ENCODE measurements at regions not wholly inside any gene's neighbourhood (a gene's known extent, or its start where the extent isn't known, plus 50 kb on each side); places are given as distances from the start of the nearest gene placed in this dataset.
"Not testable (repeated sequence)": the region's sequence is repeated elsewhere in the genome, so short reads cannot be mapped to it uniquely, and the experiment has no call there.

- WGBS, result 51% methylated on average over 2 of the region's 2 CpGs
- H3K27me3 ChIP-seq; H3K4me1 ChIP-seq; H3K4me3 ChIP-seq; H3K36me3 ChIP-seq; H3K27ac ChIP-seq (replicated peaks in 1 of 4); intact Hi-C loops (cut with DNase I); DNase-seq (ENCODE audit: extremely low spot score); H3K9me3 ChIP-seq: not testable (repeated sequence)
These were observed 96.6 kb upstream of the TPTE start for GRCh38 chr21:10424887-10425145.

- WGBS, result 70% methylated on average over 3 of the region's 3 CpGs
- peaks cover 0 to 3% (median 0%) of the 10 kb centered on the region in 4 donors for H3K27me3 ChIP-seq
- no peak overlapping the region for H3K27ac ChIP-seq (replicated peaks in 1 of 4)
- intact Hi-C loops (cut with DNase I), result no loop called here
- H3K36me3 ChIP-seq, result no peaks in the 10 kb centered on the region
- peak; percentile 92 for DNase-seq (ENCODE audit: extremely low spot score)
- no peaks in the 10 kb centered on the region for H3K4me1 ChIP-seq
- TF ChIP-seq POLR2A (IDR thresholded peaks at IDR 0.05; ENCODE audit: low read depth), result no peak
- TF ChIP-seq EP300 (IDR thresholded peaks at IDR 0.05), result no peak
- no peak for TF ChIP-seq POLR2AphosphoS5 (IDR thresholded peaks at IDR 0.05)
- TF ChIP-seq CTCF (IDR thresholded peaks at IDR 0.05), result no peak
- no peak overlapping the region for H3K4me3 ChIP-seq
- H3K9me3 ChIP-seq, result peaks cover 0 to 4% (median 2%) of the 10 kb centered on the region in 4 donors
These were observed 95.5 kb upstream of the TPTE start for GRCh38 chr21:10425856-10426255.

DNA sequence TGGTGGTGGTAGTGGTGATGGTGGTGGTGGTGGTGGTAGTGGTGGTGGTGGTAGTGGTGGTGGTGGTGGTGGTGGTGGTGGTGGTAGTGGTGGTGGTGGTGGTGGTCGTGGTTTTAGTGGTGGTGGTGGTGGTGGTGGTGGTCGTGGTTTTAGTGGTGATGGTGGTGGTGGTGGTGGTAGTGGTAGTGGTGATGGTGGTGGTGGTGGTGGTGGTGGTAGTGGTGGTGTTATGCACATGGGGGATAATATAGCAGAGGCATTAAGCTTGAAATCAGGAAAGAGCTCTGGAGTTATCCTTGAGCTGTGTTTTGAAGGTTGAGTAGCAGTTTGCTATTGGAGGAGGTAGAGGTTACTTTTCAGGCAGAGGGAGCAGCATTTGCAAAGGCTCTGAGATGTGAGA, 94.6 kb upstream of the TPTE start:
- peak; percentile 94 for DNase-seq (ENCODE audit: extremely low spot score)
- intact Hi-C loops (cut with DNase I); H3K36me3 ChIP-seq; H3K27me3 ChIP-seq; H3K4me1 ChIP-seq; H3K4me3 ChIP-seq; H3K27ac ChIP-seq (replicated peaks in 1 of 4): not testable (repeated sequence)
- peaks cover 0 to 13% (median 5%) of the 10 kb centered on the region in 4 donors for H3K9me3 ChIP-seq
- 40% methylated on average over 2 of the region's 2 CpGs for WGBS

DNA sequence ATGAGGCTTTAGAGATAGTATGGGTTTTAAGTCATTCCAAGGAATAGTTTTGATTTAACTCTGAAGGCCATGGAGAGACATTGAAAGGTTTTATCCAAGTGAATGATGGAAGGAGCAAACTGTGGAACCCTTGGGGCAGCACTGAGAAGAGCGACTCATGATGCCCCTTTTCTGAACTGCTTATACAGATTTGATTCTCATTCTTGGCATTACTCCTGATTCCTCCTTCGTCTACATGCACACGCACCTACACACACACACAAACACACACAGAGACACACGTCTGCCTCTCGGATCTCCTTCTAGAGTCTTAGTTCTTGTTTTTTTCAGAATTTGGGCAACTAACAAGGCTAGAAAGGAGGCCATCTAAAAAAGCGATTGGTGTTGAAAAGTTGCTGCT, 94.1 kb upstream of the TPTE start:
- WGBS, result 59% methylated on average over 6 of the region's 6 CpGs
- peaks cover 0 to 17% (median 9%) of the 10 kb centered on the region in 4 donors for H3K9me3 ChIP-seq
- intact Hi-C loops (cut with DNase I), result not testable (repeated sequence)

DNA sequence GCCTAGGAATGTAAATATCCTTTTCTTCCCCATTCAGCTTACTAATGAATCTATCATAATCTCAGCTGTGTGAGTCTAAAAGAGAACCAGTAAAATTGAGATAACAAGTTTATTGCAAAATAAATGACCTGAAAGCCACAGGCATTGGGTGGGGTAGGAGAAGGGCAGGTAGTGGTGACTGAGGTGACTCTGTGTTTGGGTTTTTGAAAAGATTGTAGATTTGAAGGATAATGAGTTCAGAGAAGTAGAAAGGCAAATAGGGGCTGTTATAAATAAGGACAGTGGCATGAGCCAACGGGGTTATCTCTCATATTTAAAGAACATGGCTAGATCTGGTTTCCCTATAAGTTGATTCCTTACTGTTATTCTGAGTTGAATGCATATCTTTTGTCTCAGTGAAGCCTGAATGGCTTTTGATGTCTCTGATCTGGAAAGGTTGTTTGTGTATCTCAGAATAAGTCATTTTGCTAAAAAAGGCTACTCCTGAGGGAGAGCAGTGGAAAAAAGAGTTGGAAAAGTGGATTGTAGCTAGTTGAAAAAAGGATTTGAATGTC, 92.3 kb upstream of the TPTE start:
- intact Hi-C loops (cut with DNase I); H3K4me1 ChIP-seq; H3K36me3 ChIP-seq; H3K4me3 ChIP-seq; H3K27ac ChIP-seq (replicated peaks in 1 of 4): not testable (repeated sequence)
- Histone ChIP-seq H3K27me3 (peaks cover 0 to 13% (median 0%) of the 10 kb centered on the region in 4 donors), H3K9me3 (peaks cover 0 to 17% (median 11%) of the 10 kb centered on the region in 4 donors)
- peak; percentile 92 for DNase-seq (ENCODE audit: extremely low spot score)
- 15% methylated on average over 1 of the region's 1 CpG for whole genome bisulfite sequencing

More for the DNA sequence above, 94.1 kb upstream of the TPTE start:
- peak; percentile 97 for DNase-seq (ENCODE audit: extremely low spot score)
- H3K27ac ChIP-seq (replicated peaks in 1 of 4); H3K4me1 ChIP-seq; H3K4me3 ChIP-seq; H3K36me3 ChIP-seq: not testable (repeated sequence)
- peaks cover 0 to 11% (median 0%) of the 10 kb centered on the region in 4 donors for H3K27me3 ChIP-seq

DNA sequence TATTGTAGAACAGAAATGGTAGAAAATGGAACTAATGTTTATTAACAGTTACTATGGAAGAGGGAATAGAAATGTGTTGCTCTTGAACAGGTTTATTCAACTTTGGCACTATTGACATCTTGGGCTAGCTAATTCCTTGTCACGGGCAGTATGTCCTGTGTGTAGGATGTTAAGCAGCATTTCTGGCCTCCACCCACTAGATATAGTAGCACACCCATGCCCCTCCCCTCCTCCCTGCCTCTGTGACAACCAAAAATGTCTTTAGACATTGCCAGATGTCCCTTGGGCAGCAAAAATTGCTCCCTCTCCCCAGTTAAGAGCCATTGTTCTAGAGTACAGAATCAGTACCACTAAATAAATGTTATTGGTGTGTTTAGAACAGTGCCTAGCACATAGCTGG, 91.4 kb upstream of the TPTE start:
- H3K4me1 ChIP-seq, result no peaks in the 10 kb centered on the region
- peaks cover 0 to 17% (median 12%) of the 10 kb centered on the region in 4 donors for H3K9me3 ChIP-seq
- no peak overlapping the region for H3K4me3 ChIP-seq
- no peak for TF ChIP-seq POLR2A (IDR thresholded peaks at IDR 0.05; ENCODE audit: low read depth)
- no peak for TF ChIP-seq EP300 (IDR thresholded peaks at IDR 0.05)
- TF ChIP-seq POLR2AphosphoS5 (IDR thresholded peaks at IDR 0.05), result no peak
- no peak for TF ChIP-seq CTCF (IDR thresholded peaks at IDR 0.05)
- H3K27me3 ChIP-seq, result peaks cover 0 to 13% (median 0%) of the 10 kb centered on the region in 4 donors
- intact Hi-C loops (cut with DNase I), result no loop called here
- H3K36me3 ChIP-seq, result no peaks in the 10 kb centered on the region
- no peak overlapping the region for H3K27ac ChIP-seq (replicated peaks in 1 of 4)
- DNase-seq (ENCODE audit: extremely low spot score), result peak; percentile 93
- WGBS, result 64% methylated on average over 1 of the region's 1 CpG

GRCh38 chr21:10431995-10432394, 89.4 kb upstream of the TPTE start:
- Histone ChIP-seq H3K9me3 (peaks cover 0 to 21% (median 17%) of the 10 kb centered on the region in 4 donors), H3K27me3 (peaks cover 0 to 10% (median 0%) of the 10 kb centered on the region in 4 donors)
- DNase-seq (ENCODE audit: extremely low spot score), result peak; percentile 95
- WGBS, result 62% methylated on average over 6 of the region's 6 CpGs
- intact Hi-C loops (cut with DNase I); H3K4me3 ChIP-seq; H3K27ac ChIP-seq (replicated peaks in 1 of 4); H3K4me1 ChIP-seq; H3K36me3 ChIP-seq: not testable (repeated sequence)

- H3K27ac ChIP-seq (replicated peaks in 1 of 4); H3K4me1 ChIP-seq; intact Hi-C loops (cut with DNase I); H3K4me3 ChIP-seq; H3K36me3 ChIP-seq: not testable (repeated sequence)
- DNase-seq (ENCODE audit: extremely low spot score), result peak; percentile 84
- peaks cover 0 to 10% (median 0%) of the 10 kb centered on the region in 4 donors for H3K27me3 ChIP-seq
- peaks cover 0 to 24% (median 17%) of the 10 kb centered on the region in 4 donors for H3K9me3 ChIP-seq
These were observed 88.9 kb upstream of the TPTE start for GRCh38 chr21:10432456-10432855.

DNA sequence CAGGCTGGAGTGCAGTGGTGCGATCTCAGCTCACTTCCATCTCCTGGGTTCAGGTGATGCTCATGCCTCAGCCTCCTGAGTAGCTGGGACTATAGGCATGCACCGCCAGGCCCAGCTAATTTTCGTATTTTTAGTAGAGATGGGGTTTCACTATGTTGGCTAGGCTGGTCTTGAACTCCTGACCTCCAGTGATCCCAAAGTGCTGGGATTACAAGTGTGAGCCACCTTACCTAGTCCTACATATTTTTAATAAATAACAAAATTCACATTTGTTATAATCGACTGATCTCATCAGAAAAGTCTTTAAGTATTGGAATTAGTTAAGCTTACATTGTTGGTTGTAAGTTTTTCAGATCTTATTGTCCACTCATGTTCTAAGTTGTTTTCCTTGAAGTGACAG, 83.4 kb upstream of the TPTE start:
- peaks cover 0 to 31% (median 20%) of the 10 kb centered on the region in 4 donors for H3K9me3 ChIP-seq
- peak; percentile 75 for DNase-seq (ENCODE audit: extremely low spot score)
- H3K27ac ChIP-seq (replicated peaks in 1 of 4); H3K4me3 ChIP-seq; H3K36me3 ChIP-seq; H3K27me3 ChIP-seq; intact Hi-C loops (cut with DNase I); H3K4me1 ChIP-seq: not testable (repeated sequence)
- 49% methylated on average over 4 of the region's 4 CpGs for WGBS

GRCh38 chr21:10440639-10441038, 80.7 kb upstream of the TPTE start:
- DNase-seq (ENCODE audit: extremely low spot score); H3K4me1 ChIP-seq; H3K27ac ChIP-seq (replicated peaks in 1 of 4); H3K27me3 ChIP-seq; intact Hi-C loops (cut with DNase I); H3K36me3 ChIP-seq; H3K4me3 ChIP-seq: not testable (repeated sequence)
- WGBS, result 86% methylated on average over 2 of the region's 2 CpGs
- peaks cover 0 to 28% (median 20%) of the 10 kb centered on the region in 4 donors for H3K9me3 ChIP-seq

GRCh38 chr21:10442018-10442417, 79.4 kb upstream of the TPTE start:
- H3K4me3 ChIP-seq; H3K36me3 ChIP-seq; H3K27ac ChIP-seq (replicated peaks in 1 of 4); H3K4me1 ChIP-seq; intact Hi-C loops (cut with DNase I); H3K27me3 ChIP-seq: not testable (repeated sequence)
- peaks cover 0 to 23% (median 15%) of the 10 kb centered on the region in 4 donors for H3K9me3 ChIP-seq
- WGBS, result 67% methylated on average over 6 of the region's 6 CpGs
- peak; percentile 60 for DNase-seq (ENCODE audit: extremely low spot score)

Data from esophagus muscularis mucosa (tissue), 4 donors.